ENCODE measurements at regions not wholly inside any gene's neighbourhood (a gene's known extent, or its start where the extent isn't known, plus 50 kb on each side); places are given as distances from the start of the nearest gene placed in this dataset.

- TF ChIP-seq EP300 (IDR thresholded peaks at IDR 0.05; ENCODE audit: borderline replicate concordance) (no peak), USF1 (IDR thresholded peaks at IDR 0.05) (no peak), CREB1 (IDR thresholded peaks at IDR 0.05; ENCODE audit: low read depth) (no peak), REST (IDR thresholded peaks at IDR 0.05; ENCODE audit: low read depth) (no peak)
These were observed 102.1 kb upstream of the GZMB start for GRCh38 chr14:24735984-24736630.

All from Ishikawa (cell line).